ENCODE measurements at regions not wholly inside any gene's neighbourhood (a gene's known extent, or its start where the extent isn't known, plus 50 kb on each side); places are given as distances from the start of the nearest gene placed in this dataset.

- H3K27me3 ChIP-seq (ENCODE audit: control insufficient read depth in 2 of 2, insufficient read depth in 2 of 2, low read length in 2 of 2): no peaks in the 10 kb centered on the region
- no peak overlapping the region for H3K4me3 ChIP-seq (replicated peaks in 1 of 3; ENCODE audit: insufficient read depth in 1 of 3, low read depth in 1 of 3, low read length in 3 of 3)
- no peaks in the 10 kb centered on the region for H3K79me2 ChIP-seq (ENCODE audit: control insufficient read depth, insufficient read depth, low read length)
- H4K20me1 ChIP-seq (replicated peaks; ENCODE audit: control insufficient read depth, extremely low read depth, insufficient read depth, low read length): no peaks in the 10 kb centered on the region
- no peaks in the 10 kb centered on the region for H3K36me3 ChIP-seq (ENCODE audit: control insufficient read depth in 2 of 2, extremely low read depth in 1 of 2, insufficient read depth in 2 of 2, low read length in 2 of 2)
- FAIRE-seq: no peak
- DNase-seq (ENCODE audit: low read depth, low spot score): no peak
- dilution Hi-C loops (cut with MboI; ENCODE audit: extremely low pct_ligation_motif_present, low sequenced_read_pairs): no loop called here
- no peak overlapping the region for H3K4me2 ChIP-seq (ENCODE audit: insufficient read depth, low read length)
- ChIA-PET CTCF (interaction anchor here (1.4 kb wide), 1 partner anchor 253 kb away, joined by 5 read pairs; the partner anchor contains the start of gene EFNB1), POLR2A (interaction anchor here (1.1 kb wide), 1 partner anchor 252 kb away, joined by 3 read pairs; the partner anchor contains the start of gene EFNB1)
- intact Hi-C loops (cut with micrococcal nuclease): no loop called here
- H3K4me1 ChIP-seq (ENCODE audit: control insufficient read depth, extremely low read depth, insufficient read depth, low read length): no peaks in the 10 kb centered on the region
- H3K9ac ChIP-seq (replicated peaks; ENCODE audit: extremely low read depth, insufficient read depth, low read length): no peak overlapping the region
- no peaks in the 10 kb centered on the region for H3K9me3 ChIP-seq (replicated peaks; ENCODE audit: control insufficient read depth, insufficient read depth, low read length)
- TF ChIP-seq POLR2AphosphoS5 (IDR thresholded peaks at IDR 0.05; ENCODE audit: insufficient read depth, low read depth, low read length) (no peak), JUN (IDR thresholded peaks at IDR 0.05; ENCODE audit: borderline replicate concordance, insufficient read depth, insufficient read length, low read depth) (no peak), MAX (IDR thresholded peaks at IDR 0.05; ENCODE audit: insufficient read depth, insufficient read length) (no peak), CTCF (IDR thresholded peaks at IDR 0.05; ENCODE audit: extremely low read depth in 1 of 2, insufficient read depth in 1 of 2, low read depth in 1 of 2, low read length in 2 of 2) (no peak), GATA2 (IDR thresholded peaks at IDR 0.05; ENCODE audit: insufficient read depth, insufficient read length, low read depth, low read length) (no peak), FOS (IDR thresholded peaks at IDR 0.05; ENCODE audit: borderline replicate concordance, insufficient read depth, low read length) (no peak), EZH2 (IDR thresholded peaks at IDR 0.05; ENCODE audit: borderline replicate concordance, low read depth, low read length, severe bottlenecking) (no peak), POLR2A (IDR thresholded peaks at IDR 0.05; ENCODE audit: low read depth, low read length) (no peak), MYC (IDR thresholded peaks at IDR 0.05; ENCODE audit: low read depth, low read length) (no peak)
- no peaks in the 10 kb centered on the region for H3K9me1 ChIP-seq (replicated peaks; ENCODE audit: control insufficient read depth, extremely low read depth, insufficient read depth, low read length)
- H2AFZ ChIP-seq (ENCODE audit: low read depth, low read length): no peak overlapping the region
- BruUV-seq (replicated peaks): no TSS peak
- no peak overlapping the region for H3K27ac ChIP-seq (ENCODE audit: insufficient read depth, low read depth, low read length)
These were observed 84.3 kb downstream of the PJA1 start for GRCh38 chrX:69080855-69081465.

All from endothelial cell of umbilical vein (primary cell).